H9 (cell line): ENCODE measurements at regions not wholly inside any gene's neighbourhood (a gene's known extent, or its start where the extent isn't known, plus 50 kb on each side); places are given as distances from the start of the nearest gene placed in this dataset.

Experiments used
- DNase-seq: peaks from one replicate; pipeline ENCODE4 v3.0.0-alpha.2; 2017
- H2AFZ ChIP-seq: one replicate; pipeline ENCODE4 v1.6.1; 2013; ENCODE audit warnings: mild to moderate bottlenecking, low read length, control low read depth, moderate library complexity
- H2AK5ac ChIP-seq: 2 replicates; pipeline ENCODE4 v1.6.1; 2013; ENCODE audit warnings: low read length, control low read depth, mixed read lengths; ENCODE audit not compliant: insufficient read length
- H2BK120ac ChIP-seq: one replicate; pipeline ENCODE4 v1.6.1; 2013; ENCODE audit warnings: low read depth, mild to moderate bottlenecking, low read length, control low read depth, inconsistent platforms; ENCODE audit not compliant: poor library complexity, severe bottlenecking
- H2BK12ac ChIP-seq: 2 replicates; pipeline ENCODE4 v1.6.1; 2013; ENCODE audit warnings: low read length, control low read depth, mixed read lengths, low read depth; ENCODE audit not compliant: insufficient read length
- H2BK15ac ChIP-seq: 2 replicates; pipeline ENCODE4 v1.6.1; 2013; ENCODE audit warnings: low read depth, low read length, control low read depth
- H2BK20ac ChIP-seq: one replicate; pipeline ENCODE4 v1.6.1; 2013; ENCODE audit warnings: low read depth, mild to moderate bottlenecking, low read length, control low read depth, inconsistent platforms; ENCODE audit not compliant: poor library complexity, severe bottlenecking
- H2BK5ac ChIP-seq: 2 replicates; pipeline ENCODE4 v1.6.1; 2013; ENCODE audit warnings: low read length, control low read depth, mixed read lengths; ENCODE audit not compliant: insufficient read length
- H3K14ac ChIP-seq: 2 replicates; pipeline ENCODE4 v1.6.1; 2013; ENCODE audit warnings: low read length, control low read depth; ENCODE audit not compliant: insufficient read depth
- H3K18ac ChIP-seq: 2 replicates; pipeline ENCODE4 v1.6.1; 2013; ENCODE audit warnings: low read depth, mild to moderate bottlenecking, mixed read lengths, low read length, control low read depth; ENCODE audit not compliant: insufficient read length
- H3K23ac ChIP-seq: 2 replicates; pipeline ENCODE4 v1.6.1; 2013; ENCODE audit warnings: low read length, control low read depth, mixed read lengths, low read depth; ENCODE audit not compliant: insufficient read length
- H3K23me2 ChIP-seq: 2 replicates; pipeline ENCODE4 v1.6.1; 2013; ENCODE audit warnings: low read depth, mild to moderate bottlenecking, mixed read lengths, low read length, control low read depth; ENCODE audit not compliant: insufficient read length, poor library complexity, severe bottlenecking
- H3K27ac ChIP-seq: 2 replicates; pipeline ENCODE4 v1.5.1; 2013; ENCODE audit warnings: low read length, control low read depth, mixed read lengths, low read depth; ENCODE audit not compliant: insufficient read length
- H3K27me3 ChIP-seq: 2 replicates; pipeline ENCODE4 v1.6.1; 2013; ENCODE audit warnings: low read length, control low read depth, inconsistent platforms; ENCODE audit not compliant: insufficient read depth
- H3K4ac ChIP-seq: 2 replicates; pipeline ENCODE4 v1.6.1; 2013; ENCODE audit warnings: low read depth, mild to moderate bottlenecking, control low read depth, inconsistent platforms, low read length, moderate library complexity
- H3K4me1 ChIP-seq: 2 replicates; pipeline ENCODE4 v1.6.1; 2013; ENCODE audit warnings: low read length, control low read depth, inconsistent platforms; ENCODE audit not compliant: insufficient read depth
- H3K4me2 ChIP-seq: 2 replicates; pipeline ENCODE4 v1.6.1; 2013; ENCODE audit warnings: low read length, control low read depth, mixed read lengths; ENCODE audit not compliant: insufficient read length, insufficient read depth
- H3K56ac ChIP-seq: 2 replicates; pipeline ENCODE4 v1.6.1; 2013; ENCODE audit warnings: low read depth, mild to moderate bottlenecking, mixed read lengths, low read length, control low read depth; ENCODE audit not compliant: insufficient read length
- H3K79me1 ChIP-seq: 2 replicates; pipeline ENCODE4 v1.6.1; 2013; ENCODE audit warnings: low read depth, mild to moderate bottlenecking, moderate library complexity, low read length, control low read depth, inconsistent platforms; ENCODE audit not compliant: insufficient read depth, poor library complexity, severe bottlenecking
- H3K79me2 ChIP-seq: 2 replicates; pipeline ENCODE4 v1.6.1; 2013; ENCODE audit warnings: low read length, control low read depth, inconsistent platforms; ENCODE audit not compliant: insufficient read depth
- H3K9ac ChIP-seq: 2 replicates; pipeline ENCODE4 v1.6.1; 2013; ENCODE audit warnings: low read length, control low read depth, mixed read lengths; ENCODE audit not compliant: insufficient read length; ENCODE audit errors: extremely low read depth
- H3K9me3 ChIP-seq: one replicate; pipeline ENCODE4 v1.6.1; 2013; ENCODE audit warnings: low read depth, low read length, inconsistent platforms; ENCODE audit not compliant: control insufficient read depth
- H3T11ph ChIP-seq: one replicate; pipeline ENCODE4 v1.6.1; 2013; ENCODE audit warnings: mild to moderate bottlenecking, low read length, control low read depth, inconsistent platforms
- H4K20me1 ChIP-seq: one replicate; pipeline ENCODE4 v1.6.1; 2013; ENCODE audit not compliant: control insufficient read depth, insufficient read length, insufficient read depth
- H4K5ac ChIP-seq: 2 replicates; pipeline ENCODE4 v1.6.1; 2013; ENCODE audit warnings: low read depth, mild to moderate bottlenecking, mixed read lengths, low read length, control low read depth; ENCODE audit not compliant: insufficient read length
- H4K8ac ChIP-seq: replicated peaks from 2 replicates; pipeline ENCODE4 v1.6.1; 2013; ENCODE audit warnings: low read length, control low read depth, mixed read lengths, low read depth; ENCODE audit not compliant: insufficient read length
- H4K91ac ChIP-seq: 2 replicates; pipeline ENCODE4 v1.6.1; 2013; ENCODE audit warnings: low read depth, mild to moderate bottlenecking, moderate library complexity, mixed read lengths, low read length, control low read depth; ENCODE audit not compliant: insufficient read length
- H3K27ac Mint-ChIP-seq, 3 experiments: 2 replicates in 2 of 3; 3 replicates in 1 of 3; pipeline ENCODE4 v1.8.0; 2020 to 2021; ENCODE audit warnings: mixed read lengths in 3 of 3, mild to moderate bottlenecking in 1 of 3, moderate library complexity in 1 of 3
- H3K27me3 Mint-ChIP-seq: 2 replicates; pipeline ENCODE4 v1.8.0; 2021; ENCODE audit warnings: low read depth, mild to moderate bottlenecking, moderate library complexity, mixed read lengths
- H3K36me3 Mint-ChIP-seq, 3 experiments: 2 replicates in 2 of 3; 3 replicates in 1 of 3; pipeline ENCODE4 v1.8.0; 2020 to 2021; ENCODE audit warnings: low read depth in 3 of 3, mixed read lengths in 3 of 3; ENCODE audit not compliant: insufficient read depth in 1 of 3
- H3K4me1 Mint-ChIP-seq, 2 experiments: 2 replicates each; pipeline ENCODE4 v1.8.0; 2020; ENCODE audit warnings: mixed read lengths in 2 of 2
- H3K4me3 Mint-ChIP-seq, 2 experiments: 2 replicates in 1 of 2; 3 replicates in 1 of 2; pipeline ENCODE4 v1.8.0; 2020 to 2021; ENCODE audit warnings: mild to moderate bottlenecking in 2 of 2, mixed read lengths in 2 of 2, moderate library complexity in 1 of 2
- H3K9me3 Mint-ChIP-seq, 2 experiments: 2 replicates in 1 of 2; 3 replicates in 1 of 2; pipeline ENCODE4 v1.8.0; 2020; ENCODE audit warnings: mild to moderate bottlenecking in 2 of 2, mixed read lengths in 2 of 2, moderate library complexity in 1 of 2
- CTCF ChIP-seq: fragments of 200-600 bp; sonication (generic); conservative IDR thresholded peaks from 3 replicates; pipeline ENCODE4 v1.8.0; 2021; ENCODE audit warnings: antibody characterized with exemption, mild to moderate bottlenecking
- WGBS: extraction: QIAGEN DNeasy Blood & Tissue Kit; methylation state at CpG from one replicate; pipeline ENCODE4 v1.1.7; 2013; ENCODE audit warnings: missing lambda C conversion rate, low lambda C conversion rate, mixed read lengths; ENCODE audit not compliant: insufficient read length; ENCODE audit errors: extremely low coverage; 5-methylcytosine and 5-hydroxymethylcytosine counted together

- no peaks in the 10 kb centered on the region for H3K9me3 Mint-ChIP-seq
- H4K8ac ChIP-seq = no peak overlapping the region
These were observed 660.3 kb upstream of the WWC1 start for GRCh38 chr5:167631191-167631590.

More at GRCh38 chr5:167631191-167631590, 660.3 kb upstream of the WWC1 start:
- Histone ChIP-seq H3K27me3 (no peaks in the 10 kb centered on the region), H4K5ac (no peak overlapping the region), H3K27ac (no peak overlapping the region), H3K23ac (no peak overlapping the region), H2AFZ (no peak overlapping the region), H2BK20ac (no peak overlapping the region), H3K9me3 (no peaks in the 10 kb centered on the region), H3K56ac (no peak overlapping the region), H2AK5ac (no peak overlapping the region), H3K23me2 (no peaks in the 10 kb centered on the region), H2BK12ac (no peak overlapping the region), H2BK15ac (no peak overlapping the region), H2BK120ac (no peak overlapping the region), H3T11ph (no peak overlapping the region), H3K4ac (no peak overlapping the region), H3K4me2 (no peak overlapping the region), H3K9ac (no peak overlapping the region), H2BK5ac (no peak overlapping the region), H3K14ac (no peak overlapping the region), H3K4me1 (peaks cover 4% of the 10 kb centered on the region; the same call in 1 of the 2 replicates), H3K18ac (no peak overlapping the region), H3K79me2 (no peaks in the 10 kb centered on the region), H4K20me1 (no peaks in the 10 kb centered on the region), H3K79me1 (no peaks in the 10 kb centered on the region), H4K91ac (no peak overlapping the region)
- no peak overlapping the region for H3K27ac Mint-ChIP-seq
- no CpG with 5 or more reads among the region's 7 CpGs for WGBS
- no peak for DNase-seq
- no peak for TF ChIP-seq CTCF
- no peaks in the 10 kb centered on the region for H3K36me3 Mint-ChIP-seq
- no peak overlapping the region for H3K4me3 Mint-ChIP-seq
- peaks cover 3 to 10% of the 10 kb centered on the region in 2 experiments; a peak in 2 of 4 replicates for H3K4me1 Mint-ChIP-seq
- no peaks in the 10 kb centered on the region; the same call in 1 of the 2 replicates for H3K27me3 Mint-ChIP-seq
